ENCODE measurements at regions not wholly inside any gene's neighbourhood (a gene's known extent, or its start where the extent isn't known, plus 50 kb on each side); places are given as distances from the start of the nearest gene placed in this dataset.
"Not testable (repeated sequence)": the region's sequence is repeated elsewhere in the genome, so short reads cannot be mapped to it uniquely, and the experiment has no call there.

- TF ChIP-seq CTCF, POLR2A, EP300, POLR2AphosphoS5 (IDR thresholded peaks at IDR 0.05): not testable (repeated sequence)
Observed at GRCh38 chr14:81623771-81624396, 90.2 kb upstream of the SEL1L start.

Measured in sigmoid colon (tissue), 4 donors.